PFSK-1 (cell line): ENCODE measurements at regions not wholly inside any gene's neighbourhood (a gene's known extent, or its start where the extent isn't known, plus 50 kb on each side); places are given as distances from the start of the nearest gene placed in this dataset.

ENCODE experiments used
- FOXP2 ChIP-seq: optimal IDR thresholded peaks from 2 replicates; pipeline ENCODE3; 2011; ENCODE audit warnings: borderline replicate concordance, control low read depth, inconsistent platforms; ENCODE audit not compliant: insufficient read depth; ENCODE audit errors: extremely low read length, extremely low read depth
- POLR2AphosphoS5 ChIP-seq: IDR thresholded peaks from 2 replicates; pipeline ENCODE4 v1.6.1; 2012; ENCODE audit warnings: low read depth, mild to moderate bottlenecking, control low read depth, low read length, moderate library complexity
- REST ChIP-seq, 2 experiments: IDR thresholded peaks; 2 replicates each; pipeline versions ENCODE4 v1.6.1 to v1.8.0; 2011 to 2012; ENCODE audit warnings: low read depth in 2 of 2, low read length in 2 of 2, control low read depth in 1 of 2, inconsistent platforms in 1 of 2, mild to moderate bottlenecking in 1 of 2, moderate library complexity in 1 of 2; ENCODE audit not compliant: insufficient read depth in 1 of 2
- SIN3A ChIP-seq: IDR thresholded peaks from 2 replicates; pipeline ENCODE4 v1.6.1; 2012; ENCODE audit warnings: mild to moderate bottlenecking, low read length, moderate library complexity, borderline replicate concordance; ENCODE audit not compliant: insufficient read depth
- TAF1 ChIP-seq: IDR thresholded peaks from 2 replicates; pipeline ENCODE4 v1.6.1; 2012; ENCODE audit warnings: low read length, control low read depth, borderline replicate concordance; ENCODE audit not compliant: insufficient read depth

GRCh38 chr2:133673305-133673905 is 105.1 kb upstream of the NCKAP5 start:
- TF ChIP-seq FOXP2 (no peak), REST (IDR thresholded peaks at IDR 0.05; ENCODE audit: insufficient read depth in 1 of 2, low read depth in 2 of 2, low read length in 2 of 2) (no peak), POLR2AphosphoS5 (no peak), TAF1 (no peak), SIN3A (no peak)

GRCh38 chr2:133674066-133674432 is 105.8 kb upstream of the NCKAP5 start:
- TF ChIP-seq FOXP2 (no peak), TAF1 (no peak), REST (IDR thresholded peaks at IDR 0.05; ENCODE audit: insufficient read depth in 1 of 2, low read depth in 2 of 2, low read length in 2 of 2) (no peak), POLR2AphosphoS5 (no peak), SIN3A (no peak)

GRCh38 chr2:133674433-133675331 is 106.4 kb upstream of the NCKAP5 start:
- TF ChIP-seq POLR2AphosphoS5 (0 out of 2 replicates have a peak, but pooled peaks have one; percentile 18), REST (IDR thresholded peaks at IDR 0.05; ENCODE audit: insufficient read depth in 1 of 2, low read depth in 2 of 2, low read length in 2 of 2) (no peak), SIN3A (peak; percentile 88; the same call in 1 of the 2 replicates), TAF1 (0 out of 2 replicates have a peak, but pooled peaks have one; percentile 3)

- TF ChIP-seq FOXP2 (no peak), SIN3A (no peak), REST (IDR thresholded peaks at IDR 0.05; ENCODE audit: insufficient read depth in 1 of 2, low read depth in 2 of 2, low read length in 2 of 2) (no peak), TAF1 (no peak), POLR2AphosphoS5 (no peak)
Observed at GRCh38 chr2:133676392-133677130, 108.3 kb upstream of the NCKAP5 start.
